ENCODE measurements at regions not wholly inside any gene's neighbourhood (a gene's known extent, or its start where the extent isn't known, plus 50 kb on each side); places are given as distances from the start of the nearest gene placed in this dataset.

DNA sequence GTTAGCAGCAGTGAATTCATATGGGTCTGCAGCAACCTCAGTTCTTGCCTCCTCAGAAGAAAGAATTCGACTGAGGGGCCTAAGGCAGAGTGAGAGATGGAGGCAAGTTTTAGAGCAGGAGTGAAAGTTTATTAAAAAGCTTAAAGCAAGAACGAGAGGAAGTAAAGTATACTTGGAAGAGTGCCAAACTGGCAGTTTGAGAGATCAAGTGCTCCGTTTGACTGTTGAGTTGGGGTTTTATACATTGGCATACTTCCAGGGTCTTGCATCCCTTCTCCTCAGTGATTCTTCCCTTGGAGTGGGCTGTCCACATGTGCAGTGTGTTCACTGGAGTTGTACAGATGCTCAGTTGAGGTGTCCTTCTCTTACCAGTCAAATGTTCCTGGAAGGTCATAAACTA, 203.6 kb downstream of the SPATA31D1 start:
- Mint-ChIP-seq H3K9me3 (peaks cover 14% of the 10 kb centered on the region), H3K36me3 (ENCODE audit: low read depth) (no peaks in the 10 kb centered on the region), H3K4me3 (no peak overlapping the region), H3K27me3 (ENCODE audit: low read depth) (peaks cover 8% of the 10 kb centered on the region), H3K27ac (no peak overlapping the region), H3K4me1 (no peaks in the 10 kb centered on the region)
- TF ChIP-seq, protein P1, sequence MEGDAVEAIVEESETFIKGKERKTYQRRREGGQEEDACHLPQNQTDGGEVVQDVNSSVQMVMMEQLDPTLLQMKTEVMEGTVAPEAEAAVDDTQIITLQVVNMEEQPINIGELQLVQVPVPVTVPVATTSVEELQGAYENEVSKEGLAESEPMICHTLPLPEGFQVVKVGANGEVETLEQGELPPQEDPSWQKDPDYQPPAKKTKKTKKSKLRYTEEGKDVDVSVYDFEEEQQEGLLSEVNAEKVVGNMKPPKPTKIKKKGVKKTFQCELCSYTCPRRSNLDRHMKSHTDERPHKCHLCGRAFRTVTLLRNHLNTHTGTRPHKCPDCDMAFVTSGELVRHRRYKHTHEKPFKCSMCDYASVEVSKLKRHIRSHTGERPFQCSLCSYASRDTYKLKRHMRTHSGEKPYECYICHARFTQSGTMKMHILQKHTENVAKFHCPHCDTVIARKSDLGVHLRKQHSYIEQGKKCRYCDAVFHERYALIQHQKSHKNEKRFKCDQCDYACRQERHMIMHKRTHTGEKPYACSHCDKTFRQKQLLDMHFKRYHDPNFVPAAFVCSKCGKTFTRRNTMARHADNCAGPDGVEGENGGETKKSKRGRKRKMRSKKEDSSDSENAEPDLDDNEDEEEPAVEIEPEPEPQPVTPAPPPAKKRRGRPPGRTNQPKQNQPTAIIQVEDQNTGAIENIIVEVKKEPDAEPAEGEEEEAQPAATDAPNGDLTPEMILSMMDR (IDR thresholded peaks at IDR 0.05; ENCODE audit: unreplicated experiment in 3 of 3) = no peak

DNA sequence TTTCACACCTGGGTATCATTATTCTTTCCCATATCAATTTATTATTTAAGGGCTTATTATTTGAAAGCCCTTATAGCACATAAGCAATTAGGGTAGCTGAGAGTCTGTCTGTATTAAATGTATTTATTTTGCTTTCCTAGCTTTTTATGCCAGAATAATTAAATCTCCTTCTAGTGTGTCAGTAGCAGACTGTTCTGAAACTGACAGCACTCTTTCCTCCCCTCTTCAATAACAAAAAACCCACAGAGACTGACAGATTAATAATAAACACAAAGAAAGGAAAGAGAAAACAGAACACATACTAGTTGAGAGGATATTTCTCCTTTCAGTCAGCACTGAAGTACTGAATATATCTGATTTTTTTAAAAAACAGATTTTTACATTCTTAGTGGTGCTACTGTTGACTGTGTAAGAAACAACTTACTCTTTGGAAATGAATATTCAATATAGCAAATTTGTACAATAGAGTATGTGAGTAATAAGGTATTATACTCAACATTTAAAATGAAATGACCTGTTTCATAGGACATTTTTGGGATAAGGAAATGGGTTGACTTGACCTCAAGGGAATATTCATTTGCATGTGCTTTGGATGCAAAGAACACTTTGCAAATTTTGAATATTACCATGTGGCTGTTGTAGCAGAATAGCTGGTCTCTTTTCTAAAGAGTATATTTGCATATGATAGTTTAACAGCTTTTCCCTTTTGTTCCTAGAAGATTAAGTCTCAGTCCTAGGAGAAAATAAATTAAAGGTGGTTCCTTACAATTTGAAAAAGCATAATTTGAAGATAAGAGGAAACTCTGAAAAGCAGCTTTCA, 208.3 kb downstream of the SPATA31D1 start:
- TF ChIP-seq, protein P1 (IDR thresholded peaks at IDR 0.05; ENCODE audit: unreplicated experiment in 3 of 3) = no peak
- Mint-ChIP-seq H3K4me3 (no peak overlapping the region), H3K27me3 (ENCODE audit: low read depth) (no peaks in the 10 kb centered on the region), H3K4me1 (no peaks in the 10 kb centered on the region), H3K27ac (no peak overlapping the region), H3K36me3 (ENCODE audit: low read depth) (no peaks in the 10 kb centered on the region), H3K9me3 (peaks cover 10% of the 10 kb centered on the region)

DNA sequence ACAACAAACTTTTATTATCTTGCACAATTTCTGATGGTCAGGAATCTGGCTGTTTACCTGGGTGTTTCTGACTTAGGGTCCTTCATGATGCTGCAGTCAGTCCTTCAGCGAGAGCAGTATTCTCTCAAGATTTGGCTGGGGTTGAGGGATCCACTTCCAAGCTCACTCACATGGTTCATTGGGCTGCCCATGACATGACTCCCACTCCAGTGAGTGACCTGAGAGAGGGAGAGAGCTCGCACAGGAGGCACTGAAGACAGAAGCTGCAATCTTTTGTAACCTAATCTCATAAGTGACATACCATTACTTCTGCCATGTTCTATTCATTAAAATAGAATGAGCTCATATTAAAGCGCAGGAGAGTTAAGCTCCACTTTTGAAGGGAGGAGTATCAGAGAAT, 212.6 kb downstream of the SPATA31D1 start:
- Mint-ChIP-seq H3K4me3 (no peak overlapping the region), H3K4me1 (no peaks in the 10 kb centered on the region), H3K27me3 (ENCODE audit: low read depth) (peaks cover 6% of the 10 kb centered on the region), H3K9me3 (no peaks in the 10 kb centered on the region), H3K36me3 (ENCODE audit: low read depth) (no peaks in the 10 kb centered on the region), H3K27ac (no peak overlapping the region)
- TF ChIP-seq, protein P1 (IDR thresholded peaks at IDR 0.05; ENCODE audit: unreplicated experiment in 3 of 3) = no peak

DNA sequence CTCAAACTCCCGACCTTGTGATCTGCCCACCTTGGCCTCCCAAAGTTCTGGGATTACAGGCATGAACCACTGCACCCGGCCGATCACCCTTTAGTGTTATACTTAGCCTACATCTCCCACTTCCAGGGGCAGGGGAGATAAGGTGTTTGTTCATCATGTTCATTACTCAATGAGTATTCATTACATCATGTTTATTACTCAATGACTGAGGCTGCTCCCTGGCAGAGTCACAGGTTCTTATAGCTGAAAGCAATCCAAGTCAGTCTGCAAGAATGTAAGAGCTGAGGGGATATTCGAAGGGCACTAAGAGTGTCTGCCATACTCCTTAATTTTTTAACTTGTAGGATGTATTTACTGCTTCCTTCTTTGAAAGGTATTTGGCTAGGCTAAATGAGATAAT, 214.2 kb downstream of the SPATA31D1 start:
- Mint-ChIP-seq H3K36me3 (ENCODE audit: low read depth) (no peaks in the 10 kb centered on the region), H3K4me1 (no peaks in the 10 kb centered on the region), H3K4me3 (no peak overlapping the region), H3K27me3 (ENCODE audit: low read depth) (peaks cover 9% of the 10 kb centered on the region), H3K27ac (no peak overlapping the region), H3K9me3 (no peaks in the 10 kb centered on the region)
- TF ChIP-seq, protein P1 (IDR thresholded peaks at IDR 0.05; ENCODE audit: unreplicated experiment in 3 of 3) = no peak

DNA sequence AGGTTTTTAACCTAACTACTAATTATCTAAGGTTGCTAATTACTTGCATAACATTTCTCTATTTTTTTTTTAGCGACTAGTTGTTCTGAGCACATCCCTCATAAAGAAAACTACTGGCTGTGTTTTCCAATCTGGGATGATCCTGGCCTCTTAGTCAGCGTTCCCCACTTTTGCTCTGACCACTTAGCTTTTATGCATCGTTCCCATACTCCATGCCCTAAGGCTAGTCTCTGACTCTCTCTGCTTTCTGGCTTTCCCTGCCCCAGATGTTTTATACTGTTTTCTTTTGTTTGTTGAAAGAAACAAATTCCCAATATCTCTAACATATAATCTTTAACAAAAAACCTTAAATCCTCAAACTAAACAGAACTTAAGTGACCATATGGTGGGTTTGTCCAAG, 217.9 kb downstream of the SPATA31D1 start:
- Mint-ChIP-seq H3K4me3 (no peak overlapping the region), H3K27ac (no peak overlapping the region), H3K36me3 (ENCODE audit: low read depth) (peaks cover 5% of the 10 kb centered on the region), H3K27me3 (ENCODE audit: low read depth) (peaks cover 9% of the 10 kb centered on the region), H3K9me3 (peaks cover 15% of the 10 kb centered on the region), H3K4me1 (no peaks in the 10 kb centered on the region)
- TF ChIP-seq, protein P1 (IDR thresholded peaks at IDR 0.05; ENCODE audit: unreplicated experiment in 3 of 3) = no peak

DNA sequence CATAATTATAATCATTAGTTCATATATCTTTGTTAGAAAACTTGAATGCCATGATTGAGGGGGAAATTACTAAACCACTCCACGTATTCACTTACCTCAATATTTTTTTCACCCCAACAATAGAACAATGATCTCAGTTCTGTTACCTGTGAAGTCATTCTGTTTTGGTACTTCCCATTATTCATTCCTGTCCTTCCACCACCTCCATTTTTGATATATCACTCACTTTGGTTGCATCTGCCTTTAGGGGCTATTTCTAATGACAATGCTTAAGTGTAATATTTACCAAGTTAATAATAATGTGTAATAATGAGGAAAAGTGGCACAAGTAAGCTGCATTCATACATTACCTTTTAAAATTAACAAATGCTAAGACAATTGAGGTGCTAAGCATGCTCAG, 218.4 kb downstream of the SPATA31D1 start:
- Mint-ChIP-seq H3K36me3 (ENCODE audit: low read depth) (peaks cover 5% of the 10 kb centered on the region), H3K4me3 (no peak overlapping the region), H3K27me3 (ENCODE audit: low read depth) (peaks cover 9% of the 10 kb centered on the region), H3K27ac (no peak overlapping the region), H3K9me3 (peaks cover 15% of the 10 kb centered on the region), H3K4me1 (no peaks in the 10 kb centered on the region)
- TF ChIP-seq, protein P1 (IDR thresholded peaks at IDR 0.05; ENCODE audit: unreplicated experiment in 3 of 3) = no peak

Measured in nephron (organoid).